Posterior cingulate gyrus (tissue), 11 donors: ENCODE measurements at regions not wholly inside any gene's neighbourhood (a gene's known extent, or its start where the extent isn't known, plus 50 kb on each side); places are given as distances from the start of the nearest gene placed in this dataset.
"Not testable (repeated sequence)": the region's sequence is repeated elsewhere in the genome, so short reads cannot be mapped to it uniquely, and the experiment has no call there.

Source experiments
- DNase-seq, 10 donors: peaks; one replicate each; pipeline versions ENCODE4 v3.0.0 to v3.0.0-alpha.2; 2020 to 2021; ENCODE audit warnings: mixed read lengths in 3 of 10
- intact Hi-C: fragments of 100-400 bp; cut with DNase I; formaldehyde crosslinking; loops from one replicate; pipeline ENCODE4 v1.15.1; 2023

- no peak for DNase-seq
- intact Hi-C loops, result no loop called here
These were observed 138.7 kb downstream of the AKR1D1 start for GRCh38 chr7:138214926-138215325.

GRCh38 chr7:138220321-138220720, 144.1 kb downstream of the AKR1D1 start:
- intact Hi-C loops, DNase-seq: not testable (repeated sequence)

GRCh38 chr7:138221388-138221787, 145.1 kb downstream of the AKR1D1 start:
- DNase-seq, intact Hi-C loops: not testable (repeated sequence)

GRCh38 chr7:138223402-138223879, 147.2 kb downstream of the AKR1D1 start:
- DNase-seq, result no peak
- intact Hi-C loops, result no loop called here

GRCh38 chr7:138226001-138226476, 149.8 kb downstream of the AKR1D1 start:
- intact Hi-C loops, result no loop called here
- no peak for DNase-seq

GRCh38 chr7:138226745-138227279, 150.6 kb downstream of the AKR1D1 start:
- no peak for DNase-seq
- intact Hi-C loops, result no loop called here

- intact Hi-C loops, result no loop called here
- DNase-seq, result no peak
These were observed 151.9 kb downstream of the AKR1D1 start for GRCh38 chr7:138228119-138228518.

GRCh38 chr7:138228769-138229168, 152.5 kb downstream of the AKR1D1 start:
- DNase-seq, result no peak
- intact Hi-C loops, result no loop called here

GRCh38 chr7:138233189-138233588, 156.9 kb downstream of the AKR1D1 start:
- intact Hi-C loops, result no loop called here
- no peak for DNase-seq

- no peak for DNase-seq
- intact Hi-C loops, result no loop called here
These were observed 158.9 kb downstream of the AKR1D1 start for GRCh38 chr7:138235207-138235606.

- intact Hi-C loops, result no loop called here
- no peak for DNase-seq
These were observed 161.7 kb downstream of the AKR1D1 start for GRCh38 chr7:138237995-138238394.

GRCh38 chr7:138238734-138239659, 162.7 kb downstream of the AKR1D1 start:
- no peak for DNase-seq
- intact Hi-C loops, result no loop called here

GRCh38 chr7:138243430-138243829, 167.2 kb downstream of the AKR1D1 start:
- DNase-seq, result no peak
- intact Hi-C loops, result no loop called here

GRCh38 chr7:138243836-138244235, 167.6 kb downstream of the AKR1D1 start:
- intact Hi-C loops, result no loop called here
- no peak for DNase-seq

- DNase-seq, result no peak
- intact Hi-C loops, result no loop called here
These were observed 168.3 kb downstream of the AKR1D1 start for GRCh38 chr7:138244606-138245005.

GRCh38 chr7:138245216-138245615, 169.0 kb downstream of the AKR1D1 start:
- no peak for DNase-seq
- intact Hi-C loops, result no loop called here

- DNase-seq, result no peak
- intact Hi-C loops, result no loop called here
These were observed 169.4 kb downstream of the AKR1D1 start for GRCh38 chr7:138245682-138246081.

GRCh38 chr7:138246428-138246827, 170.2 kb downstream of the AKR1D1 start:
- intact Hi-C loops, result no loop called here
- DNase-seq, result no peak

GRCh38 chr7:138247081-138247480, 170.8 kb downstream of the AKR1D1 start:
- intact Hi-C loops, result no loop called here
- DNase-seq, result no peak

- no peak for DNase-seq
- intact Hi-C loops, result no loop called here
These were observed 171.5 kb downstream of the AKR1D1 start for GRCh38 chr7:138247568-138248333.

- no peak for DNase-seq
- intact Hi-C loops, result no loop called here
These were observed 172.3 kb downstream of the AKR1D1 start for GRCh38 chr7:138248609-138249008.
